D721Med (cell line): ENCODE measurements at regions not wholly inside any gene's neighbourhood (a gene's known extent, or its start where the extent isn't known, plus 50 kb on each side); places are given as distances from the start of the nearest gene placed in this dataset.

ENCODE experiments used
- DNase-seq: peaks from one replicate; pipeline ENCODE4 v3.0.0; 2011; ENCODE audit warnings: low spot score; ENCODE audit not compliant: insufficient read length
- FAIRE-seq: peaks from 2 replicates; lab custom pipeline; 2011; peaks lifted over from hg19 to GRCh38; lab: Jason Lieb, UNC
- TF ChIP-seq, protein P1 (sequence below): IDR thresholded peaks from 2 replicates; pipeline ENCODE4 v1.5.1; 2012; ENCODE audit warnings: mild to moderate bottlenecking, control low read depth; ENCODE audit not compliant: insufficient read depth; ENCODE audit errors: missing control alignments

DNA sequence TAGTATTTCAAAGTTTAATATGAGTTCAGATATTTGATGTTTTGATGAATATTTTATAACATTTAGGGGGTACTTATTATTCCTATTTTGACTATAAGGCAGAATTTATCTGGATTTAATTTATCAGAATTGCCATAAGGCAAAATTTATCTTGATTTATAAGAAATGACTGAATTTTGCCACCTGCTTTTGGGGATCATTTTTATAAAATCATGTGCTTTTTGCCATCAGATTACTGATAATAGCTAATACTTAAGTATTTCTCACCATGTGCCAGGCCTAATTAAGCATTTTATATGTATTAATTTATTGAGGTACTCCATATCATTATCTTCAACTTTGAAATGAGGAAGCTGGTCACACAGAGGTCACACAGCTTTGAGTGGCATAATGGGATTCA, 423.7 kb downstream of the PRKD1 start:
- FAIRE-seq: no peak
- TF ChIP-seq, protein P1, sequence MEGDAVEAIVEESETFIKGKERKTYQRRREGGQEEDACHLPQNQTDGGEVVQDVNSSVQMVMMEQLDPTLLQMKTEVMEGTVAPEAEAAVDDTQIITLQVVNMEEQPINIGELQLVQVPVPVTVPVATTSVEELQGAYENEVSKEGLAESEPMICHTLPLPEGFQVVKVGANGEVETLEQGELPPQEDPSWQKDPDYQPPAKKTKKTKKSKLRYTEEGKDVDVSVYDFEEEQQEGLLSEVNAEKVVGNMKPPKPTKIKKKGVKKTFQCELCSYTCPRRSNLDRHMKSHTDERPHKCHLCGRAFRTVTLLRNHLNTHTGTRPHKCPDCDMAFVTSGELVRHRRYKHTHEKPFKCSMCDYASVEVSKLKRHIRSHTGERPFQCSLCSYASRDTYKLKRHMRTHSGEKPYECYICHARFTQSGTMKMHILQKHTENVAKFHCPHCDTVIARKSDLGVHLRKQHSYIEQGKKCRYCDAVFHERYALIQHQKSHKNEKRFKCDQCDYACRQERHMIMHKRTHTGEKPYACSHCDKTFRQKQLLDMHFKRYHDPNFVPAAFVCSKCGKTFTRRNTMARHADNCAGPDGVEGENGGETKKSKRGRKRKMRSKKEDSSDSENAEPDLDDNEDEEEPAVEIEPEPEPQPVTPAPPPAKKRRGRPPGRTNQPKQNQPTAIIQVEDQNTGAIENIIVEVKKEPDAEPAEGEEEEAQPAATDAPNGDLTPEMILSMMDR: no peak

DNA sequence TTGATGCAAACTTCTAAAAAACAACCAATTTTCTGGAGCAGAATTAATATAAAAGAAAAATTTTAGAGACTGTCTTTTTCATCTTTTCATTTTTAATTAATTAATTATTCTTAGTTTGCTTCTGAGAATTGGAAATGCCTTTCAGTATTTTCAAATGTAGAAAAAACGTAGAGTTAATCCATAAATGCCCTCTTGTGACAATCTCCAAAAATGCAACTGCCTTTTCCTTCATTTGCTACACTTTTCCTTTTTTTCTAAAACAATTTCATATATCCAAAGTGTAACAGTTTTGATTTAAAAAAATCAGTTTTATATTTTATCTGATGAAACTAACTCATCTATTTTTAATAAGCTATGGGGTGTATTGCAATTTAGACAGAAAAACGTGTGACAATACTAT, 409.3 kb downstream of the PRKD1 start:
- DNase-seq (no peak), FAIRE-seq (no peak)
- TF ChIP-seq, protein P1: peak; percentile 47

More for the DNA sequence above, 423.7 kb downstream of the PRKD1 start:
- DNase-seq: no peak

DNA sequence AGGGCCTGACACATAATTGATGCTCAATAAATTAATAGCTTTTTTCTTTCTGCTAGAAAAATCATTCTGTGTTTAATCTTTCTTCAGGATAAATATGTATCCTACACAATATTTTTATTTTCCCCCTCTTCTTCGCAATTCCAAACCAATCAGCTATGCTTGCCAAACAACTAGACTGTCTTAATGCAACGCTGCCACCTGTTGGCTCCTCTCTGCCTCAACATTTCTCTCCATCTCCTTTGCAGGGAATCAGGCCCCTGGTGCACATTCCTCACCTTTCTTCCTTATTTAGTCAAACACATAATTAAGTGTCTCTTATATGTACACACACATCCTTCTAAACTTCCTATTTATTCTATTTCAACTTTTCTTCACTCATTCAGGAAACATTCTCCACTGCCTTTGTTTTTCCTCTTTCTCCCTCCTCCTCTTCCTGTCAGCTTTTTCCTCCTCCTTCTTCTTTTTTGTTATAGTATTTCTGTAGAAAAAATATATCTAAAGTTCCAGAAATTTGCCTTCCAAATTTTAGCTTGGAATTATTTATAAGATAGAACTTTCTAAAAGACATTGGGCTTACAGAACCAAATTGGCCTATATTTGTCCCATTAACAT, 406.0 kb downstream of the PRKD1 start:
- FAIRE-seq: no peak

More for the DNA sequence above, 406.0 kb downstream of the PRKD1 start:
- TF ChIP-seq, protein P1: peak; percentile 57
- DNase-seq: no peak
